ENCODE measurements at regions not wholly inside any gene's neighbourhood (a gene's known extent, or its start where the extent isn't known, plus 50 kb on each side); places are given as distances from the start of the nearest gene placed in this dataset.

DNA sequence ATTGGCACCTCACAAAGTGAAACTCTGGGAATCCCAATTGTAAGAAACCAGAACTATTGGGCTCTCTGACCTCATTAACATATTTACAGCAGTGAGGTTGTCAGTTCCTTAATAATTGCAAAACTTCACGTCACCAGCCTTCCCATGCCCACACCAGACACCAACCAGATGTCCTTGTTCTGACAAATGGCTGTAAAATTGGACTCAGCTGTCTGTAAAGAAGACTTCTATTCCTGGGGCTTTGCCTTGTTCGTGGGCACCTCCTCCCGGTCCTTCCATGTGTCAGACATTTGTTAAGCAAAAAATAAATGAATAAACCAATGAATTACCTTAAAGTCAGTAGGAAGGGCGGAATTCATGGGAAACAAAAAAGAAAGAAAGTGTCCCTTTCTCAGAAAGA is 284.3 kb upstream of the CDH11 start:
- TF ChIP-seq POLR2AphosphoS5 (IDR thresholded peaks at IDR 0.05; ENCODE audit: low read depth, low read length): no peak
- TF ChIP-seq POLR2A (IDR thresholded peaks at IDR 0.05; ENCODE audit: low read depth, low read length): no peak
- TF ChIP-seq TAF1 (IDR thresholded peaks at IDR 0.05; ENCODE audit: low read depth, low read length): no peak
- no peak for TF ChIP-seq POU2F2 (IDR thresholded peaks at IDR 0.05; ENCODE audit: low read depth, low read length)
- no peak for TF ChIP-seq PAX5 (IDR thresholded peaks at IDR 0.05; ENCODE audit: insufficient read depth, low read length, severe bottlenecking)
- TF ChIP-seq SPI1 (IDR thresholded peaks at IDR 0.05; ENCODE audit: low read depth, low read length): no peak
